GM21825 (cell line): ENCODE measurements at regions not wholly inside any gene's neighbourhood (a gene's known extent, or its start where the extent isn't known, plus 50 kb on each side); places are given as distances from the start of the nearest gene placed in this dataset.
A peak's percentile ranks its signal among the peaks of the same experiment; 100 is the strongest.

ENCODE experiments used
- ATAC-seq: cut with Tn5 transposase; IDR thresholded peaks from one replicate; pipeline ENCODE4 v1.9.1; 2021; ENCODE audit warnings: mild to moderate bottlenecking, moderate library complexity; ENCODE audit not compliant: unreplicated experiment

DNA sequence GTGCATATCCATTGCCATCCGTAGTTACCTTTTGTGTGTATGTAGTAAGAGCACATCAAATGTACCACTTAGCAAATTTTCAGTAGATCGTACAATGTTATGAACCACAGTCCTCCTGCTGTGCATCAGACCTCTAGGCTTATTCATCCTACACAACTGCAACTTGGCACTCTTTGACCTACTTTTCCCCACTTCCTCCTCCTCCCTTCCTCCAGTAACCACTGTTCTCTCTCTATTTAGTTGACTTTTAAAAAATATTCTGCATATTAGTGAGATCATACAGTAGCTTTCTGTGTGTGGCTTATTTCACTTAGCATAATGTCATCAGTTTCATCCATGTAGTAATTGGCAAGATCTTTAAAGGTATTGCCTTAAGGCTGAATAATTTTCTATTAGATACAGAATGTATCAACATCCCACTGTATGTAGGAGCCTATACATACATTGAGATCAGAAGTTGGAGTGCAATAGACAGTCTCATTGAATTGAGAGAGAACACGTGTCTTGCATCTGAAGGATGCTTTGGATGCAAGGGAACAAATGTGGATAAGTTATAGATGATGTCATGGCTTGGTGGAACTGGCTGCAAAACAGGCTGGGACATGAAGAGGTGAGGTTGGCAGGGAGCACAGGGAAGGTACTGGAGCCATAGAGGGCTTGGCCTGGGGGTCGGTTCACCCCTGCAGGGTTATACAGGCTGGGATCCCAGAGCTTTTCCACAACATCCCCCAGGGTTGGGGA is 83.0 kb upstream of the FAM180A start:
- ATAC-seq, result no peak

DNA sequence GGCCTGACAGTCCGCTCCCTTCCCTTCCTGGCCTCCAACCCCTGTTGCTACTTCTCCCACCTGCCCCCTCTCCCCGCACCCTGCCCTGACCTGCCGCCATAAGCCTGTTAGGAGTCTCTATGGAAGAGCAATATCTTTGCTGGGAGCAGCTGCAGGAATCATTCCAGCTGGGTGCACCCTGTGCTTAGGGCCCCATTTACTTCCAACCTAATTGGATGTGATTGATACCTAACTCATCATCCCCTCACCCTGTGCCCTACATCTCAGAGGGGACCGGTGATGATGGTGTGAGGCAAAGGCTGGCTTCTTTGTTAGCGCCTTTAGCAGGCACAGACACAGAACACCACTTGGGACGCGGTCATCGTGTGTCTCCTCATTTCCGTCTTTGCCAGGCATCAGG is 80.0 kb upstream of the FAM180A start:
- no peak for ATAC-seq

GRCh38 chr7:135827391-135827790 is 78.8 kb upstream of the FAM180A start:
- ATAC-seq, result no peak

DNA sequence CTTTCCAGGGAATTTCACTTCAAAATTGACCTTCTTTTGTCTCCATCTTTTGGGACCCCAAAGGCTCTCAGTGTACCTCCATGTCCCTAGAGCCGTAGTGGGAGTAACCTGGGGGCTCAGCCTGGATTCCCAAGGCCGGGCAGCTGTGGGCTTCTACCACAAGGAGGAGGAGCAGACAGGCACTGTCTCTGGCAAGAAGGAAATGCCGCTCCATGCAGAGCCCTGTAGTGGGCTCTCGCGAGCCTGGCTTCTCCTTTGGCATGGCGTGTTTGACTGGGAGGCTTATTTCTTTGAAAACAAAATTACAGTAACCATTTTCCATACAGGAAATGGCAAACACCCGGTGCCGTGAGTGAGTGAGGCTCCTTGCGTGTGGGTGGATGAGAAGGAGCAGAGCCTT is 76.8 kb upstream of the FAM180A start:
- no peak for ATAC-seq

GRCh38 chr7:135822376-135822775 is 73.8 kb upstream of the FAM180A start:
- ATAC-seq, result no peak

DNA sequence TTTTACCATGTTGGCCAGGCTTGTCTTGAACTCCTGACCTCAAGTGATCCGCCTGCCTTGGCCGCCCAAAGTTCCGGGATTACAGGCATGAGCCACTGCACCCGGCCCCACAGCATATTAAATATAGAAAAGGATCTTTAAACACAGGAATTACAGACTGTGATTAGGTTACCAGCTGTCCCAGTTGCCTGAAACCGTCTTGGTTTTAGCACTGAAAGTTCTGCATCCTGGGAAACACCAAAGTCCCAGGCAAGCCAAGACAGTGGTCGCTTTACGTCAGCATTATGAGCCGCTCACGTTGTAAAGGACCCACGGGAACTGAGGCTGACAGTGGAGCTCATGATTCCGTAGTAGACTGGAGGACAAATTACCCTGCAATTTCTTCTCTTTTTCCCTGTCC is 69.0 kb upstream of the FAM180A start:
- no peak for ATAC-seq

- no peak for ATAC-seq
Measured at GRCh38 chr7:135815033-135815432, 66.4 kb upstream of the FAM180A start.

DNA sequence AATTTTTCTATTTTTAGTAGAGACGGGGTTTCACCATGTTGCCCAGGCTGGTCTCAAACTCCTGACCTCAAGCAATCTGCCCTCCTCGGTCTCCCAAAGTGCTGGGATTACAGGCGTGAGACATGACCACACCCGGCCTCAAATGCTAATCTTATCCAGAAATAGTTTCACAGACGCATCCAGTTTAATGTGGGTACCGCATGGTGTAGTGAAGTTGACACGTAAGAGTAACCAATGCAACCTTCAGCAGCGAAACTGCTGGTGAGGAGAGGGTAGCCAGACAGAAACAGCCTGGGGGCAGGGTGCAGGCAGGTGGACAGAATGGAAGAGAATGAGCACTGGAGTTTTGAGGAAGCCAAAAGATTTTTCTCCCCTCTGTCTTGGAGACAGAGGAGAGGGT is 63.5 kb upstream of the FAM180A start:
- no peak for ATAC-seq

DNA sequence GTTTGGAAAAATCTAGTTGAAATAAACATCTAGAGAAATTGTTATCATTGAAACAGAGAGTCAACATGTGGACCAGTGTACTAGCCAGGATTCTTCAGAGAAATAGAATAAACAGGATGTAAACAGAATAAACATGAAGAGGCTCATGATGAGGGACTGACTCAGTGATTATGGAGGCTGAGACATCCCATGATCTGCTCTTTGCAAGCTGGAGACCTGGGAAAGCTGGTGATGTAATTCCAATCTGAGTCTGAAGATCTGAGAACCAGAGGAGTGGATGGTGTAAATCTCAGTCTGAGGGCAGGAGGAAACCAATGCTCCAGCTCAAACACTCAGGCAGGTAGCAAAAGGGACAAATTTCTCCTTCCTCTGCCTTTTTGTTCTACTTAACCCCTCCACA is 62.9 kb upstream of the FAM180A start:
- ATAC-seq, result no peak

DNA sequence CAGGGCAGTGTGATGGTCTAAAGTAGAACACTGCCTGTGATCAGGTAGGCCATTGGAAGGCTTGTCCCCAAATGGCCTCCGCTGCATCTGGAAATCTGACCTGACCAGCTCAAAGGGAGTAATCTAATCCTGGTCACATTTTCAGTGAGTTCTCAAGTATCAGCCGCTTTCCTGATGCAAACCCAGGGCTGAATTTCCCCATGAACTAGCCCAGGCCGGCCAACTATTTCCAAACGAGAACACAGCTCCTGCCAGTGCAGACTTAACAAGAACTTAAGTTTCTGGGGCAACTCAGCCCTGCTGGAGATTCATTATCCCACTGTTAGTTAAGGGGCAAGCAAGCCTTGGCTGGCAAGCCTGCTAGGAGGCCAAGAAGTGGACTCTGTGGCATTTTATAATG is 59.6 kb upstream of the FAM180A start:
- ATAC-seq, result no peak

DNA sequence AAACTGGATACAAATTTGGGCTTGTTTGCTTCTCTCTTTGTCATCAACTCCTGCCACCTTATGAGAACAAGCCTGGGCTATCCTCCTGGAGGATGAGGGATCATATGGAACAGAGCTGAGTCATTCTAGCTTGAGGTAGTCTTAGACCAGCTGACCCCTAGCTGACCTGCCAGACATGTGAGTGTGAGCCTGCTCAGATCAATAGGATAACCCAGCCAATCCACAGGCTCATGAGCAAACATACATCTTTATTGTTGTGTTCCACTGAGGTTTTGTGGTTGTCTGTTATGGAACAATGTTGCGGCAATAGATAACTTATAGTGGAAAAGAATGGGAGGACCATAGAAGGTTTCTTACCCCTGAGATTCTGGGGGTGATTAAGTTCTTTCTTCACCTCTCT is 54.5 kb upstream of the FAM180A start:
- ATAC-seq, result no peak

- ATAC-seq, result no peak
Measured at GRCh38 chr7:135802697-135803096, 54.1 kb upstream of the FAM180A start.

GRCh38 chr7:135801877-135802276 is 53.3 kb upstream of the FAM180A start:
- no peak for ATAC-seq

GRCh38 chr7:135801045-135801693 is 52.6 kb upstream of the FAM180A start:
- ATAC-seq, result peak; percentile 80

GRCh38 chr7:135800560-135800959 is 51.9 kb upstream of the FAM180A start:
- ATAC-seq, result no peak

DNA sequence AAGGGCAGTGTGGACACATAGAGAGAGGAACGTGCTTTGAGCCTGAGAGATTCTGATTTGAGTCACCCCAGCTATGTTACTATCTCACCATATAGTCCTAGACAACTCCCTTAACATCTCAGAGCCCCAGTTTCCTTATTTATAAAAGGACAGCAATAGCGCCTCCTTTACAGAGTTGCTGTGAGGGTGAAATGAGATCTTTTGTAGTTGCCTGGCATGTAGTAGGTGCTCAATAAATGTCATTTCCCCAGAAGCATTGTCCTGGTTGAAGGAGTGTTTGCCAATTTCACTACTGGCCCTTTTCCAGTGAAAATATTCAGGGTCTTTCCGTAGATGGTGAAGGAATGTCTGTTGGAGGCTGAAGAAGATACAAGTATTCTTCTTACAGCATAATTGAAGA is 51.3 kb upstream of the FAM180A start:
- no peak for ATAC-seq
